ENCODE measurements at regions not wholly inside any gene's neighbourhood (a gene's known extent, or its start where the extent isn't known, plus 50 kb on each side); places are given as distances from the start of the nearest gene placed in this dataset.

DNA sequence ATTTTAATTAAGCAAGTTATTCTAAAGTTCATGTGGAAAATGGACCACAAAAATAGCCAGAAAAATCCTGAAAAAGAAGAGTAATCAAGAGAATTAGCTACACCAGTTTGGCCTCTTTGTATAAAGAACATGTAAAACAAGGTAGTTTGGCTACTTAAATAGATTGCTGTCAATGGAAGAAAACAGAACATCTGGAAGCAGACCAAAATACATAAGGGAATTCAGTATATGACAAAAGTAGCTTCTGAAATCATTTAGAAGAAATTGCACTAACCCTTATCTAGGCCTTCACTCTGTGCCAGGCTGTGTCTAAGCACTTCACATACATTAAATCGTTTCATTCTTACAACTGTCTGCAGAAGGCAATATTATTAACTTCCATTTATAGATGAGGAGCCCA lies 156.6 kb downstream of the PRDM6 start:
- no peak for TF ChIP-seq EZH2 (IDR thresholded peaks at IDR 0.05; ENCODE audit: borderline replicate concordance, low read length)
- TF ChIP-seq, protein P1, sequence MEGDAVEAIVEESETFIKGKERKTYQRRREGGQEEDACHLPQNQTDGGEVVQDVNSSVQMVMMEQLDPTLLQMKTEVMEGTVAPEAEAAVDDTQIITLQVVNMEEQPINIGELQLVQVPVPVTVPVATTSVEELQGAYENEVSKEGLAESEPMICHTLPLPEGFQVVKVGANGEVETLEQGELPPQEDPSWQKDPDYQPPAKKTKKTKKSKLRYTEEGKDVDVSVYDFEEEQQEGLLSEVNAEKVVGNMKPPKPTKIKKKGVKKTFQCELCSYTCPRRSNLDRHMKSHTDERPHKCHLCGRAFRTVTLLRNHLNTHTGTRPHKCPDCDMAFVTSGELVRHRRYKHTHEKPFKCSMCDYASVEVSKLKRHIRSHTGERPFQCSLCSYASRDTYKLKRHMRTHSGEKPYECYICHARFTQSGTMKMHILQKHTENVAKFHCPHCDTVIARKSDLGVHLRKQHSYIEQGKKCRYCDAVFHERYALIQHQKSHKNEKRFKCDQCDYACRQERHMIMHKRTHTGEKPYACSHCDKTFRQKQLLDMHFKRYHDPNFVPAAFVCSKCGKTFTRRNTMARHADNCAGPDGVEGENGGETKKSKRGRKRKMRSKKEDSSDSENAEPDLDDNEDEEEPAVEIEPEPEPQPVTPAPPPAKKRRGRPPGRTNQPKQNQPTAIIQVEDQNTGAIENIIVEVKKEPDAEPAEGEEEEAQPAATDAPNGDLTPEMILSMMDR (conservative IDR thresholded peaks at IDR 0.05 in 1 of 2, IDR thresholded peaks at IDR 0.05 in 1 of 2; ENCODE audit: extremely low read depth in 1 of 2, insufficient read depth in 1 of 2, low read depth in 1 of 2, low read length in 2 of 2): no peak

Measured in mammary epithelial cell (primary cell).